HG03439 (cell line): ENCODE measurements at regions not wholly inside any gene's neighbourhood (a gene's known extent, or its start where the extent isn't known, plus 50 kb on each side); places are given as distances from the start of the nearest gene placed in this dataset.

Source experiments
- ATAC-seq: cut with Tn5 transposase; IDR thresholded peaks from one replicate; pipeline ENCODE4 v1.9.1; 2021; ENCODE audit warnings: mild to moderate bottlenecking, moderate library complexity; ENCODE audit not compliant: unreplicated experiment

DNA sequence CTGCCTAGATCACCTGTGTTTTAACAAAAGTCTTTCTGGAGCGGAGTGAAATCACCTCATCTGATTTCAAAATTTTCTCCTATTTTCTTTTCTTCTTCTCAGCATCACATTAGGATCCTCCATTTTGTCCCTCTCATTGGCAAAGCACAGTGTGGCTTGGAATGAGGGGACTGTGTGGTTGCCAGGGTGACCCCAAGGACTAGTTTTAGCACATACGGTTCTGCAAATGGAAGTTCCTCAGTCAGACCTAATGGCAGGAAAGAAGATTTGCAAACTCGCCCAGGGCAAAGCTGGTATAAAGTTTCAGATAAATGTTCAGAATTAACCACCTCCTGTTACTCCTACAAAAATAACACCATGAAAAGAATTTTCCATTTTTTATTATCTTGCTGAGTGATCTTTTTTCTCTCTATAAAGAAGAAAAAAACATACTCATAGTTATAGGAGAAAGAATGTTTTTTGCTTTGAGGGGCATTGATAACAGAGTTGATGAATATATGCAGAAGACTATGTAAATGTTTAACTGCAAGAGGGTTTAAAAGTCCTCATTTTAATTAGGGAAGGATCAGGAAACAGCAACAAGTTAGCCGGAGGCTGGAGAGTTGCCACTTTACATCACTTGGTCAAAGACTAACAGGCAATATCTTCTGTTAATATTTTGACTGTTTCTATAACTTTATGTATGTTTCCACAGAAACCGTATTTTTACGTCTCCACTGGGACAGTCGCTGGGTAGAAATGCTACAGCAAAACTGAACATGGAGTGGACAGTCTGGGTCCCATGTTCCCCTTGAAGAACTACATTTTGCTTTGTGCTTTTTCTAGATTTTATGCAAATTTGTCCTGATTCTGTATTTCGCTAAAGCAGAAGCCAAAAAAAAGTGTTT, 257.8 kb downstream of the NR2F1-AS1 start:
- no peak for ATAC-seq

DNA sequence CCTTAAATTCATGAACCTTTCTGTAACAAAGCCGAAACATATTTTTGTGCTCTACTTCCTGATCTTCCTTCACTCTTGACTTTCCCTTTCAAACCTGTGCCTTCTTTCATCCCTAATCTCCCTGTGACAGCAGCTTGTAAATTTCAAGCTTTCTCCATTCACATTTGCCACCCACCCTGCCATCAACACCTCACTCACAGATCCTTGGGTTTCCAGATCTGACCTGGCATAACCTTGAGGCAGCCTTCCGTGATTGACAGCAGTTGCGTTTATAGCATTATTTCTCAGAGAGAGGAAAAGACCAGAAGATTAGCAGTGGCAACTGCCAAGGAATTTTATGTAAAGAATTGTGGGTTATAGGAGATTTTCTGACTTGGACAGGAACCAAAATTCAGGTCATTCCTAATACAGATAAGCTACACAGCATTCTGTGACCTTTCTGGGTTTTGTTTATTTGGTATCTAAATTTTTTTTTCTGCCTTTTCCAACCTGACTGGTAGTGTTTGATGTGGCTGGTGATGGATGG, 260.0 kb downstream of the NR2F1-AS1 start:
- ATAC-seq: no peak

DNA sequence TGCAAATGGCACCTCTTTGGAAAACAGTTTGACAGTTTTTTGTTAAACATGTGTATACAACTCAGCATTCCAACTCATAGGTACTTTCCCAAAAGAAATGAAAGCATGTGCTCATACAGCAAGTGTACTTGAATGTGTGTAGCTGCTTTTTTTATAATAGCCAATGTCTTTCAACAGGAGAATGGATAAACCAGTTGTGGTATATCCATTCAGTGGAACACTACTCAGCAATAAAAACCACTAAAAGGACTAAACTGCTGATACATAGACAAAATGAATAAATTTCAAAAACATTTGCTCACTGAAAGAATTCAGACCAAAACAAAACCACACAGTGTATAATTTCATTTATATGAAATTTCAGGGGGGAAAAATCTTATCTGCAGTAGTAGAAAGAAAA, 267.3 kb downstream of the NR2F1-AS1 start:
- no peak for ATAC-seq

DNA sequence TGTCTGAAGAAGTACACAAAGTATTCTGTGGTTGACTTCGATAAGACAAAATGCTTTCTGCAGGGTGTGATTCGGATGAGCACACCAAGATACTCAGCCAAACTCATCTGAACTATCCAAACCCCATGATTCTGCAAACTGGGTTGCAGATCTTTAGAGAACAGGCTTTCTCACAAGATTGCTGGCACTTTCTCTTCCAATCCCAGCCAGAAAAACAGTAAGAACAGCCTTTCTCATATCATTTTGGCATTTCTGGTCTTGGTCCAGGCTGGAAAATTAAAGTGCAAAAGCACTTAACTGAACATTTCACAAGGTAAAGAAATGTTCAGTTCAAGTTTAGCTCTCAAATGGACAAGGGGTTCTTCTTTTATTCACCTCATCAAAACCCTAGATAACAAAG, 269.1 kb downstream of the NR2F1-AS1 start:
- ATAC-seq: no peak

DNA sequence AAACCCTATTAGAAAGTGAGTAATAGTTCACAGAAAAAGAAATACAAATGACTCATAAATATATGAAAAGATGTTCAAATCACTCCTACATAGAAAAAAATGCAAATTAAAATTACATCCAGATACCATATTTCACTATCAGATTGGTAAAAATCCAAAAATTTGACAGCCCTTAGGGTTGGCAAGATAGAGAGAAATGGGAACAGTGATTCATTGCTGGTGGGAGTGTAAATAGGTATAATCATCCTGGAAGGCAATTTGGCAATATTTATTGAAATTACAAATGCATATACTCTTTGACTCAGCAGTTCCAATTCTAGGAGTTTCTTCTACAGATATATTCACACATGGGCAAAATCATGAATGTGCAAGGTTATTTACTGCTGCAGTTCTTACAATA, 273.5 kb downstream of the NR2F1-AS1 start:
- ATAC-seq: no peak

DNA sequence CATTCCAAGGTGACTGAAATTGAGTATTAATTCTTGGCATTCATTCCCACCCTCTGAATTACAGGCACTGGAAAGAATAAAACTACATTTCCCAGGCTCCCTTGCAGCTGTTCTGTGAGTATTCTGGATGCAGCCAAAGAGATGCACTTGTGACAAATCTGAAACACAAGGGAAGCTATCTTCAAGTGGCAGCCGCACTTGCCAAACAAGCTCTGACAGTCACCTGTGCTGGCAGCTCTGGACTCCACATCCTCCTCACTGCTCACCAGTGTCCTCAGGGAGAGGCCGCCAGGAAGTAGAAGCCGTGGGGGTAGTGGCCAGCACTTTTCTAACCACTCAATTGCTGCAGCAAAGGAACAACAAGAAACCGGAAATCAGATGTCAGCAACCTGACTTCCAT, 275.0 kb downstream of the NR2F1-AS1 start:
- ATAC-seq: no peak

DNA sequence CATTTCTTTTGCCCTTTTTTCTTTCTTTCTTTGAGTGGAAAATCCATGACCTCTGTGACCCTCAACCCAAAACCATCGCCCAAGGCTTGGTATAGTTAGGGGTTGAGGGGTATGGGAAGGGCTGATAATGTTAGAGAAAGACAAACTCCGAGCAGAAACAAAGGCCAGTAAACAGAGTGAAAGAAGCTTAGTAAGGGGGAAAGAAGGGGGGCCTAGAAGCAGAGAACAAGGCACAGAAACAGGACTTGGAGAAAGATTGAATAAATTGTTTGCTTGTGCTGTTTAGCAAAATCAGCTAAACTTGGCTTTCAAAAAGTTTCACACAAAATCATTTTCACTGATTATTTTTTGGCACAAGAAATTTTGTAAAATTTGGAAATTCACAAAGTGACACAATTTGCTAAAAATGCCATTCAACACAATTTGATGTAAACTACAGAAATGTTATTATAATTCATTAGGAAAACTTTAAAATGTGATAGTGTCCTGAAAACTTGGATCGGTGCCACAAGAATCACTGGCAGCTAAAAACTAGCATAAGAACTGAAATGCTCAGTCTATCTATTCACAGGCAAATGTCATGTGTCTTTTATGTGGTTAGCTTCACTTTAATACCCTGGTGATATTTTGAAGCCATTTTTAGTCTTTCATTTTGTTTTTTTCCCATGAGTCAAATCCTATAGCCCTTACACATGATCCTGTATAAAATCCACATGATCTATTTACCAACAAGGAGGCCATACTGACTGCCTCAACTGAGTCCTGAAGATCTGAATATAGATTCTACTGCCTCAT, 276.4 kb downstream of the NR2F1-AS1 start:
- ATAC-seq: no peak

DNA sequence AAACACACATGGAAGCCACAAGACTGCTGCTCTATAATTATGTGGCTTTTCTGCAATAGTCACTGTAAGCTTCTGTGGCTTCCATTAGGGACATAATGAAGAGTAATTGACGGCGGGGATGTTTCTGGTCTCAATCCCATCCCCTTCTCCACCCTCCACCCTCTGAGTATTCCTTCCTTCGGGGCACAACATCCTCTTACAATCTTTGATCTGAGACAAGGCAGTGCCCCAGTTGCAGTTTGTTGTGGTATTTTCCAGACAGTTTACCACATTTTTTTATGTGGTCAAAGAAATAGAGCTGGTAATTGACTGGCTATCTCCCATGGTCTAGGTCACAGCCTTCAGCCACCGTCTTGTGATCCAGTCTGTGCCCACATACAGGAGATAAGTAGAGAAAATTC, 277.7 kb downstream of the NR2F1-AS1 start:
- ATAC-seq: no peak

DNA sequence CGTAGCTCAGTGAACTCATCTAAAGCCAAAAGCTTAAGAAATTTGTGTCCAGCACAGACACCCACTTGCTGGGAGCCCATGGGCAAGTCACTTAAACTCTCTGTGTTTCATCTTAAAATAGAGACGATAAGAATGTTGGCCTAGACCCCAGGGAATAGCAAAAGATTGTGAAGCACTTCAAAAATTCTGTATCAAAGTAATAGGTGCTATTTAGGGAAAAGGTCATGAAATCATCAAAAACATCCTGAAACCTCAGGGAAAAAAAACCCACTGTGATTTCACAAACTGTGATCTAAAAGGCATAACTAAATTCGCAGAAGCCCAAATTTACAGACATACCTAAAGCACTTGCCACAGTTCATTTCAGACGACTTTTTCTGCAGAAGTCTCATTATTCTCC, 278.3 kb downstream of the NR2F1-AS1 start:
- no peak for ATAC-seq

DNA sequence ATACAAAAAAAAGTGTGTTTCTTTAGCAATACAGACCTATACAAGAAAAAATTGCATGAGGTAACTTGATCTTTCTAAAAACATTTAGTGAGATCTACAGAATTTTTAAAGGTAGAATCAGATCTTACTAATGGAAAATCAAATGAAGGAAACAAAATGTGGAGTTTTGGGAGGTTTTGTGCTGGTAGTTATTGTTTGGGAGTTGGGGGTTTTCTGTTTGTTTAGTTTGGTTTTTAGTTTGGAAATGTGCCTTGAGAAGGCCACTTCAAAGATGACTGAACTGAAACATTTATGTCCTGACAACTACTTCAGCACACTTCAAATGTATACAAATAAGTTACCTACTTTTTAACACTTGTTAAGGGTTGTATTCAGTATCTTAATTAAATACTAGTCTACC, 280.1 kb downstream of the NR2F1-AS1 start:
- no peak for ATAC-seq

DNA sequence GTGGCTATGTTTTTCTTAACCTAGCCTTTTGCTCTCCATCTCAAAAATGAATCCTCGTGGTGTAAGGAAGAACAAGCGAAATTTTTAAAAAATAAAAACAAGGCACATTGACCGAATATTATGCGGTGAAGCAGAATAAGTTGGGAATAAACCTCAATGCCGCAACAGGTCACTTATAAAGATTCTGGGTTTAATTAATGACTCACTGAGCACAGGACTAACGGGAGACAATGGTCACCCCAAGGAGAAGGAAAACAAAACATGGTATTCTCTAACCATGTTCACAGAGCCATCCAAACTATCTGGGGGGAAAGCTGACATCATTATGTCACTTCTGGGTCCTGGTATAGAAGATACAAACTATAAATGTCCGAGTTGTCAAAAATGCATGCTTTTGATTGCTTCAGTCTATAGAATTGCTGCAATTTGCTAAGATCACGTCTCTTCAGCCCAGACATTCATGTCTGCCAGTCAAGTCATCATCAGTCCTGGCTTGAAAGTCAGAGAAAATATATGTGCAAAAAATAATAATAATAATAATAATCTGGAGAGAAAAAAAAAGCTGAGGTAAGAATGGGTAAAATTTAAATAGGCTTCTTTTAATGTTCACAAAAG, 280.6 kb downstream of the NR2F1-AS1 start:
- ATAC-seq: no peak

DNA sequence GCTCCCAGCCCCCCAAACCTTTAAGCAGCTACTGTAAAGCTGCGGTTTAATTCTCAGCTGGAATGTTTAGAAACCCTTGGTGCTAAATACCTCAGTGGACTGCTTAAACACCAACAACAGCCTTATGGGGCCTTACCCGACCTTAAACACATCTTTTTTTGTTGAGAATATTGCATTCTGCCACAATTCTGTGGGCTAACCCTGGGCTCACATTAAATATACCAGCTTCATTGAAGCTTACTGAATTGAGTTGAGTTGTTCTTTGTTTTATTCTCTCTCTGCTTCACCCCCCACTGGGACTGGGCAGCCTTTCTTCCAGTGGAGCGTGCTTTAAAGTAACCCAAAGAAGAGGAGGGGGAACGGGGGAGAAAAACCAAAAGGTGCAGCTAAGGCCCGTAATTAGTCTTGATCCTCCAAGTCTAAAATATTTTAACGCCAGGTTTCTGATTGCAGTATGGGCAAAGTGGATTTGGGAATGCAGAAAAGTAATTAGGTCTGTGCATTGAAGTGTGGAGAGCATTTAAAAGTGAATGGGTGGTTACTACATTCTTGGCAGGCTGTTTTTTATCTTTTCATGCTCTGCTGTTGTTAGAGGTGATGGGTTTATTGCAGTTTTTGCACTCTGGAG, 281.2 kb downstream of the NR2F1-AS1 start:
- ATAC-seq: no peak

DNA sequence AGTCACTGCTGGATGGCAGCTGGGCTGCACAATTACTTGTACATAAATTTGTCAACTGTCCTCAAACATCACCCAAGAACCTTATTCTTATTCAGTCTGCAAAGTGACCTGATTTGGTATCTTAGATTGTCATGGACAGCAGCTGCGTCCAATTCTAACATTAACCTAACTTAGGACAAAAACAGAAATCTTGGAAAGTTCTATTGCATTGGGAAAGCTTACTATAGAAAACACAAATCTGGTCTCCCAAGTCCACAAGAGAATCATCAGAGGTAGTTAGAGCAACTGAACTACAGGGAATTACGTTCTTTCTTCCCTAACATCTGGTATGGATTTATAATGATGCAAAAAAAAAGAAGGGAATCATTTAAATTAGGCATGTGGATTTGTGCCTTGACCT, 283.9 kb downstream of the NR2F1-AS1 start:
- ATAC-seq: no peak

DNA sequence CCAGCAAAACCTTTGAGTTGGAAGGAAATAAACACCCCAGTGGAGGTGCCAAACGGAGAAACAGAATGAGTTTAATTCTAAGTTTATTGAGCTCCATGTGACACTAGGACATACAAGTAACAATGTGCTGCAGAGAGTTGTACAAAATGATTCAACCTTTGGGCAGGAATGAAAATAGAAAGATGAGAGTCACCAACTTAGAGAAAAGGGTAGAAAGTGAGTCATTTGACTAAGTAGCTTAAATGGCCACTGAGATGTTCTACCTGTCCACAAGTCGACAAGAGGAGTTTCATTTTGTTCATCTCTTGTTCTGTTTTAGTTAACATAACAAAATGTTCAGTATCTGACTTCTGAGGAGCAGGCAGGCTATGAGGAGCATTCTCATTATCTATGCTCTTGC, 284.7 kb downstream of the NR2F1-AS1 start:
- ATAC-seq: peak; percentile 53

DNA sequence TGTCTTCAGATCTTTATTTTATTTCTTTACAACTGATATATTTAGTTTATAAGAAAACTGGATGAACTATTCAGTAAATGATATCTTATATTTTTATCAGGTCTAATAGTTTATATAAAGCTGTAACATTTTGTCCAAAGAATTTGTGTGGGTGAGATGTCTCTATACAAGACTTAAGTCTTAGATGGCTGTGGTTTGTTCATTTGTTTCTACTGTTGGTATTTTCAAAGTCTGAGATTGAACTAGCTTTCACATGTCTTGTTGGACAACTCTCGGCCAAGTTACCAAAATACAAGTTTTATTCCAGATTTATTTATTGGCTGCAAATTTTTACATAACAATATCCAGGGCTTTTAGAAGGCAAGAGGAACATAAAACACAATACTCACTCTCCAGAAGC, 286.0 kb downstream of the NR2F1-AS1 start:
- ATAC-seq: no peak

DNA sequence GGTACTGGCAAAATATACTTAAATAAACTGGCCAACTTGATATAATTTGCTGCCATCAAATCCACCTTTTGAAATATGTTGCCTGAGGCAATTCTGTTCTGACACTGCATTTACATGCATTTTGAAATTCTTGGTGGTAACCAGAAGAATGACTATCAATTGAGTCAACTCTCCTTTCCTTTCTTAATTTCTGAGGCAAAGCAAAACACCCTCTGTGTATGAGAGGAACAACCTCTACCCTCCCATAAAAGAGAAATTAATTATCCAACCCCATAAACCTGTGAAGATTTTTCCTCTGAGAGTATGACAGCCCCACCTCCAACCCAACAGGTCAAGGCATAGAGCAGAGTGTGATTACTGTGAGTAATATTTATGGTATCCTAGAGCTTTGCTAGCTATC, 286.8 kb downstream of the NR2F1-AS1 start:
- ATAC-seq: no peak

DNA sequence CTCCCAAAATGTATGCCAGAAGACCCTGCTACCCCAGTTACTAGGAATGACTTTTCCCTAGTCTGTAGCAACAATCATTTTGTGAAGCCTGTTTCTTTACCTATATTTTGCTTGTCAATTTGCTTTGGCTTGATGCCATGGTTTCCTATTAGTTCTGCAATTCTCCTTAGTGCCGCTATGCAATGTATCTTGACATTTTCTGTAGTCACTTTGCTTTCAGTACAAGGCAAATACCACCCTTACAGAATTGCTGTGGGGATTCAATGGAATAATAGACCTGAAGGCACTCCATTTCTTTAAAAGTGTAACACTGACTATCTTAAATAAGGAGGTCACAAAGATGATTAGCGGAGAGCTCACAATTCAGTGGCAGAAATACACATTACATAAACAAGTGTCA, 291.1 kb downstream of the NR2F1-AS1 start:
- ATAC-seq: no peak

DNA sequence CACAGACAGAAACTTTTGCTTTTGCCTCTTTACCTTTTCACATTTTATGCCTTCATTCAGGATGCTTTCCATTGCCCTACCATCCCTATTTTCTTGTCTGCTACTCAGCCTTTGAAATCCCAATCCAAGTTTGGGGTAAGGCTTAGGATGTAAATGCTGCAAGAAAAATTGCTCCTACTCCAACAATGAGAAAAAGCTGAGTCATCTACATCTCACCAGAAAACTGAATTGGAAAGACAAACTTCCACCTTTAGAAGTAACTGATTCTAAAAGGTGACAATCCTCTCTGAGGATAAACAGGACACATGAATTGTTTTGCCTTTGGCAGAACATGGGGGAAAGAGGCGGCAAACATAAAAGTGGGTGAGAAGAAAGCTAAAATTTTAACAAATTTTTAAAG, 295.6 kb downstream of the NR2F1-AS1 start:
- no peak for ATAC-seq

DNA sequence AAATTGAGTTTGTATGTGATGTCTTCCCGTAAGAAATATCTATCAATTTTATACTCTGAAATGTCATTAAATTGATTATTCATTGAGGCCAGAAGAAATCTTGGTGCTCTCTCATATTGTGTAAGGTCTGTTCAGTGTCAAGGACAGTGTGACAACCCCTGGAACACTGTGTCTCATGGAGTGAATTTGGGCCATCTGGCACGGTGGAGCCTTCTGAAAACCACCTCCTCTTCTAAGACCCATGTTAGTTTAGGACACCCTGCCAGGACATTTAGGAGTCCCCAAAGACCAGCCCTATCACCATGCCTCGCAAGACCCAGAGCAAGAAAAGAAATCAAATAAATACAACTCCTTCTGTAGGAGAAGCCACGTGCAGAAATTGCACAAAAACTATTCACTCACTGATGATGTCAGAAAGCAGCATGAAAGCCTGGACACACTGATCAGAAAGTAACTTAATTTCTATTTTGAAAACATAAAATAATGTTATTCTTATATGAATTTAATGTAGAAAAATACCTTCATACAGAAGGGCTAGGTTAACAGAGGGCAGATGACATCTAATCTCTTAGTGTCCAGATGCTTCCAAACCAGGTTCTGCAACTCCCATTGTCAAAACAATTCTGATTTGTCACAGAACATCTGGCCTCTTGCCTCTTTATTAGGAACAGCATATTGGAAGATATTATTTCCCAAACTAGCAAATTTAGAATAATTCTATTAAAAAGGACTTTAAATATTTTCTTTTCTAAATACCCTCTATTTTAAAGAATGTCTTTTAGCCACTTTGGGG, 298.8 kb downstream of the NR2F1-AS1 start:
- ATAC-seq: no peak

DNA sequence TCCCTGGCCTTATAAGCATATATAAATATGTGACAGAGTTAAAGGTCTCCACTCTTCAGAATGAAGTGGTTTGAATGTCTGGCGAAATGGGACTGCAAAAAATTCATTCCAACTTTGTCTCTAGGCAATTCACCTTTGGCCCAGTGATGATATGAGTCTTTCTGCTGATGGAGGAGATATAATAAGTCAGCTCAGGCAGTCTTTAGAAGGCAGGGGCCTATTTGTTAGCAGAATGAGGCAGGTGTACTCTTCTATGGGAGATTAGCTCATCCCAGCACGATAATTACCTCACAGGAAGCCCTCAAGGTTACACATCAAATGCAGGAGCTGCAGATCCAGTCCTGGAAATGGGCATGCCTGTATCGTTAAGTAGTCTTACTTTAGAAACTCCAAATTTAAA, 300.5 kb downstream of the NR2F1-AS1 start:
- no peak for ATAC-seq
